GM12878 (cell line): ENCODE measurements at regions not wholly inside any gene's neighbourhood (a gene's known extent, or its start where the extent isn't known, plus 50 kb on each side); places are given as distances from the start of the nearest gene placed in this dataset.

Experiments used
- ATAC-seq: fragments of 200-7000 bp; cut with Tn5 transposase; 3 replicates; pipeline ENCODE4 v1.9.1; 2020; ENCODE audit warnings: mild to moderate bottlenecking, moderate library complexity
- BruUV-seq: library from RNA; stranded (reverse); fragments of 400-500 nt; replicated peaks from 2 replicates; lab custom pipeline; 2021; lab: Mats Ljungman, UMichigan
- CTCF ChIA-PET: fragments of 300-600 bp; sonication (Branson Sonifier 250); formaldehyde crosslinking; extraction: SDS; loops from one replicate; lab custom pipeline; 2021; ENCODE audit warnings: inconsistent platforms; lab: Yijun Ruan, JAX
- POLR2A ChIA-PET: fragments of 350-600 bp; formaldehyde crosslinking; extraction: SDS; loops from one replicate; lab custom pipeline; 2021; ENCODE audit warnings: inconsistent platforms; lab: Charles Lee
- RAD21 ChIA-PET: fragments of 300-600 bp; sonication (Branson Sonifier 250); formaldehyde crosslinking; loops from one replicate; lab custom pipeline; 2023; ENCODE audit warnings: antibody characterized with exemption; ENCODE audit not compliant: unreplicated experiment; lab: Charles Lee
- SMC1A ChIA-PET: fragments of 300-600 bp; sonication (Branson Sonifier 250); formaldehyde crosslinking; loops from one replicate; lab custom pipeline; 2023; ENCODE audit not compliant: unreplicated experiment, uncharacterized antibody; lab: Charles Lee
- DNase-seq: peaks from one replicate; pipeline ENCODE4 v3.0.0-alpha.2; 2011; ENCODE audit warnings: low read depth, low spot score
- FAIRE-seq: peaks from 3 replicates; lab custom pipeline; 2011; peaks lifted over from hg19 to GRCh38; lab: Jason Lieb, UNC
- H2AFZ ChIP-seq: 2 replicates; pipeline ENCODE4 v1.6.0; 2011; ENCODE audit warnings: low read depth, low read length, control low read depth; ENCODE audit not compliant: control insufficient read depth
- H3K27ac ChIP-seq: 2 replicates; pipeline ENCODE4 v1.5.1; 2011; ENCODE audit warnings: control low read depth; ENCODE audit not compliant: control insufficient read depth, insufficient read depth
- H3K27me3 ChIP-seq, 2 experiments: replicated peaks in 1 of 2; 2 replicates each; pipeline versions ENCODE4 v1.6.0 to v1.6.1; 2011; ENCODE audit warnings: low read length in 1 of 2; ENCODE audit not compliant: control insufficient read depth in 2 of 2, insufficient read depth in 2 of 2
- H3K36me3 ChIP-seq, 2 experiments: 2 replicates each; pipeline ENCODE4 v1.5.1; 2011; ENCODE audit warnings: low read length in 1 of 2; ENCODE audit not compliant: control insufficient read depth in 2 of 2, insufficient read depth in 2 of 2
- H3K4me1 ChIP-seq: 2 replicates; pipeline ENCODE4 v1.6.1; 2011; ENCODE audit warnings: mild to moderate bottlenecking, low read length, moderate library complexity, mixed read lengths; ENCODE audit not compliant: control insufficient read depth, insufficient read depth
- H3K4me2 ChIP-seq: 2 replicates; pipeline ENCODE4 v1.6.0; 2011; ENCODE audit warnings: control low read depth; ENCODE audit not compliant: control insufficient read depth, insufficient read depth
- H3K4me3 ChIP-seq: fragments of 200-600 bp; sonication (generic); 2 replicates; pipeline ENCODE4 v1.5.1; 2016
- H3K79me2 ChIP-seq: 2 replicates; pipeline ENCODE4 v1.6.0; 2011; ENCODE audit warnings: low read length; ENCODE audit not compliant: control insufficient read depth, insufficient read depth
- H3K9ac ChIP-seq: 2 replicates; pipeline ENCODE4 v1.8.0; 2011; ENCODE audit warnings: low read length, control low read depth, mixed read lengths; ENCODE audit not compliant: control insufficient read depth, insufficient read depth
- H3K9me3 ChIP-seq: replicated peaks from 3 replicates; pipeline ENCODE4 v1.5.1; 2011; ENCODE audit warnings: mild to moderate bottlenecking, low read length; ENCODE audit not compliant: control insufficient read depth, insufficient read depth
- H4K20me1 ChIP-seq: 2 replicates; pipeline ENCODE4 v1.6.0; 2011; ENCODE audit not compliant: control insufficient read depth, insufficient read depth
- BCL3 ChIP-seq: IDR thresholded peaks from 2 replicates; pipeline ENCODE4 v1.6.1; 2011; ENCODE audit warnings: borderline replicate concordance, low read depth, mild to moderate bottlenecking, moderate library complexity, low read length; ENCODE audit not compliant: insufficient read depth, poor library complexity, severe bottlenecking
- CHD2 ChIP-seq: IDR thresholded peaks from 2 replicates; pipeline ENCODE4 v1.6.1; 2011; ENCODE audit warnings: low read depth, low read length, improper control_type of control experiment, borderline replicate concordance
- CHD4 ChIP-seq: fragments of 200-600 bp; sonication (generic); IDR thresholded peaks from 2 replicates; pipeline ENCODE4 v1.6.1; 2016; ENCODE audit warnings: mild to moderate bottlenecking
- CTCF ChIP-seq, 3 experiments: IDR thresholded peaks in 2 of 3; conservative IDR thresholded peaks in 1 of 3; 2 replicates each; pipeline ENCODE4 v1.5.1; 2011; ENCODE audit warnings: low read depth in 3 of 3, low read length in 3 of 3, mild to moderate bottlenecking in 3 of 3, control low read depth in 2 of 3, moderate library complexity in 2 of 3, inconsistent platforms in 1 of 3, mixed read lengths in 1 of 3; ENCODE audit not compliant: control insufficient read depth in 2 of 3, insufficient read depth in 1 of 3; ENCODE audit errors: extremely low read depth in 1 of 3
- FOS ChIP-seq: IDR thresholded peaks from 3 replicates; pipeline ENCODE4 v1.6.1; 2011; ENCODE audit warnings: borderline replicate concordance; ENCODE audit not compliant: insufficient read length; ENCODE audit errors: extremely low read depth
- FOXM1 ChIP-seq: IDR thresholded peaks from 2 replicates; pipeline ENCODE4 v1.6.1; 2012; ENCODE audit warnings: low read depth, mild to moderate bottlenecking, inconsistent platforms, low read length, moderate library complexity
- KAT2A ChIP-seq: conservative IDR thresholded peaks from 2 replicates; pipeline ENCODE4 v1.6.1; 2011; ENCODE audit warnings: low read depth, low read length; ENCODE audit not compliant: control insufficient read depth
- LARP7 ChIP-seq: fragments of 450-650 bp; IDR thresholded peaks from 2 replicates; pipeline ENCODE4 v1.6.1; 2017; ENCODE audit warnings: mild to moderate bottlenecking
- NKRF ChIP-seq: fragments of 450-650 bp; conservative IDR thresholded peaks from 2 replicates; pipeline ENCODE4 v1.6.1; 2017; ENCODE audit warnings: mild to moderate bottlenecking, moderate library complexity
- NR2F1 ChIP-seq: fragments of 450-650 bp; conservative IDR thresholded peaks from 2 replicates; pipeline ENCODE4 v1.6.1; 2017; ENCODE audit warnings: mild to moderate bottlenecking
- RFX5 ChIP-seq: IDR thresholded peaks from 2 replicates; pipeline ENCODE4 v1.6.1; 2011; ENCODE audit warnings: low read depth, low read length, improper control_type of control experiment
- RUNX3 ChIP-seq: IDR thresholded peaks from 2 replicates; pipeline ENCODE4 v1.6.1; 2012; ENCODE audit warnings: low read length, inconsistent platforms
- SIX5 ChIP-seq: IDR thresholded peaks from 2 replicates; pipeline ENCODE4 v1.6.1; 2011; ENCODE audit warnings: mild to moderate bottlenecking, low read depth, low read length, moderate library complexity; ENCODE audit not compliant: severe bottlenecking
- SREBF2 ChIP-seq: IDR thresholded peaks from 2 replicates; pipeline ENCODE4 v1.6.1; 2012; ENCODE audit warnings: mild to moderate bottlenecking, low read length
- TARDBP ChIP-seq: IDR thresholded peaks from 2 replicates; pipeline ENCODE4 v1.6.1; 2016; ENCODE audit warnings: borderline replicate concordance
- TCF7 ChIP-seq: IDR thresholded peaks from 2 replicates; pipeline ENCODE4 v1.6.1; 2014; ENCODE audit warnings: antibody characterized with exemption, borderline replicate concordance
- ZNF217 ChIP-seq: fragments of 450-650 bp; IDR thresholded peaks from 2 replicates; pipeline ENCODE4 v1.6.1; 2017; ENCODE audit warnings: antibody characterized with exemption, mild to moderate bottlenecking
- ZNF274 ChIP-seq: IDR thresholded peaks from one replicate; pipeline ENCODE4 v1.8.0; 2011; ENCODE audit not compliant: insufficient read length, insufficient read depth
- ZNF384 ChIP-seq: IDR thresholded peaks from 2 replicates; pipeline ENCODE4 v1.6.1; 2012; ENCODE audit warnings: low read depth, mild to moderate bottlenecking, low read length, improper control_type of control experiment, borderline replicate concordance
- WGBS: methylation state at CpG from one replicate; pipeline ENCODE4 v1.1.6; 2016; ENCODE audit warnings: low lambda C conversion rate; ENCODE audit not compliant: insufficient replicate concordance, insufficient coverage; ENCODE audit errors: missing lambda C conversion rate; 5-methylcytosine and 5-hydroxymethylcytosine counted together
- in situ Hi-C: fragments of 300-500 bp; cut with MboI; formaldehyde crosslinking; loops from 9 replicates; pipeline ENCODE4 v1.14.3; 2018; ENCODE audit warnings: mixed read lengths
- intact Hi-C: fragments of 100-400 bp; cut with micrococcal nuclease; formaldehyde crosslinking; loops from one replicate; pipeline ENCODE4 v1.14.2; 2022; ENCODE audit not compliant: unreplicated experiment

GRCh38 chr18:78635093-78635800 is 344.4 kb upstream of the SALL3 start:
- no peak overlapping the region for H2AFZ ChIP-seq
- WGBS: 57% methylated on average over 29 of the region's 29 CpGs
- FAIRE-seq: no peak
- no peak overlapping the region for H3K27ac ChIP-seq
- intact Hi-C loops: no loop called here
- ATAC-seq: no peak
- no peaks in the 10 kb centered on the region for H3K27me3 ChIP-seq
- H3K79me2 ChIP-seq: no peaks in the 10 kb centered on the region
- H3K4me1 ChIP-seq: no peaks in the 10 kb centered on the region
- H3K9ac ChIP-seq: no peak overlapping the region
- BruUV-seq: no TSS peak
- DNase-seq: no peak
- no peak overlapping the region for H3K4me2 ChIP-seq
- in situ Hi-C loops: no loop called here
- no peak for TF ChIP-seq TCF7
- TF ChIP-seq FOS: no peak
- no peak for TF ChIP-seq KAT2A
- TF ChIP-seq NKRF: no peak
- TF ChIP-seq ZNF384: no peak
- no peak for TF ChIP-seq BCL3
- TF ChIP-seq CTCF (IDR thresholded peaks at IDR 0.05 in 2 of 3, conservative IDR thresholded peaks at IDR 0.05 in 1 of 3; ENCODE audit: control insufficient read depth in 2 of 3, extremely low read depth in 1 of 3, insufficient read depth in 1 of 3, low read depth in 3 of 3, low read length in 3 of 3): no peak
- TF ChIP-seq CHD2: no peak
- TF ChIP-seq SIX5: no peak
- TF ChIP-seq ZNF217: no peak
- no peak for TF ChIP-seq RFX5
- TF ChIP-seq RUNX3: no peak
- no peak for TF ChIP-seq LARP7
- TF ChIP-seq ZNF274: no peak
- no peak for TF ChIP-seq FOXM1
- TF ChIP-seq SREBF2: no peak
- TF ChIP-seq CHD4: no peak
- no peak for TF ChIP-seq NR2F1
- TF ChIP-seq TARDBP: no peak
- H4K20me1 ChIP-seq: no peaks in the 10 kb centered on the region
- SMC1A ChIA-PET: no interaction called here
- no peaks in the 10 kb centered on the region for H3K36me3 ChIP-seq
- no peak overlapping the region for H3K4me3 ChIP-seq
- POLR2A ChIA-PET: no interaction called here
- RAD21 ChIA-PET: no interaction called here
- H3K9me3 ChIP-seq: peaks cover 2% of the 10 kb centered on the region; the same call in 1 of the 3 replicates
- CTCF ChIA-PET: no interaction called here
